A673 (cell line): ENCODE measurements at regions not wholly inside any gene's neighbourhood (a gene's known extent, or its start where the extent isn't known, plus 50 kb on each side); places are given as distances from the start of the nearest gene placed in this dataset.

Source experiments
- CTCF ChIP-seq: fragments of 300-800, 200-600 bp; sonication (generic); conservative IDR thresholded peaks from 2 replicates; pipeline ENCODE4 v1.5.1; 2017; ENCODE audit warnings: low read depth, mild to moderate bottlenecking, antibody characterized with exemption, low read length, moderate library complexity, mixed read lengths
- EZH2 ChIP-seq: fragments of 200-600 bp; sonication (generic); IDR thresholded peaks from 2 replicates; pipeline ENCODE4 v1.6.1; 2017; ENCODE audit warnings: borderline replicate concordance, low read depth, mild to moderate bottlenecking, mixed read lengths, antibody characterized with exemption, low read length; ENCODE audit not compliant: poor library complexity, severe bottlenecking

GRCh38 chr2:66987733-66988132, 409.4 kb upstream of the ETAA1 start:
- TF ChIP-seq CTCF (no peak), EZH2 (no peak)
